HCT116 (cell line): ENCODE measurements at regions not wholly inside any gene's neighbourhood (a gene's known extent, or its start where the extent isn't known, plus 50 kb on each side); places are given as distances from the start of the nearest gene placed in this dataset.

Source experiments
- ATAC-seq: fragments of 200-7000 bp; cut with Tn5 transposase; 2 replicates; pipeline ENCODE4 v1.9.1; 2020; ENCODE audit warnings: mild to moderate bottlenecking, moderate library complexity
- BruUV-seq: library from RNA; stranded (reverse); fragments of 400-500 nt; replicated peaks from 2 replicates; lab custom pipeline; 2021; lab: Mats Ljungman, UMichigan
- CTCF ChIA-PET: fragments of 300-600 bp; sonication (Branson Sonifier 250); formaldehyde crosslinking; loops from one replicate; lab custom pipeline; 2021; ENCODE audit warnings: antibody characterized with exemption; lab: Charles Lee
- POLR2A ChIA-PET: fragments of 300-600, 350-600 bp; sonication (Branson Sonifier 250); formaldehyde crosslinking; loops from one replicate; lab custom pipeline; 2021; ENCODE audit warnings: antibody characterized with exemption; lab: Charles Lee
- RAD21 ChIA-PET, 2 experiments: fragments of 300-600 bp; sonication (Branson Sonifier 250); formaldehyde crosslinking; loops; one replicate each; lab custom pipeline; 2023; ENCODE audit warnings: low total read pairs in 2 of 2; ENCODE audit not compliant: uncharacterized antibody in 2 of 2, unreplicated experiment in 2 of 2, low non-redundant PET in 1 of 2; lab: Charles Lee
- DNase-seq: peaks from one replicate; pipeline ENCODE4 v3.0.0-alpha.2; 2010; ENCODE audit warnings: low read depth, low spot score
- H2AFZ ChIP-seq: fragments of 200-600 bp; shearing (Covaris generic), sonication (generic); 2 replicates; pipeline ENCODE4 v1.6.1; 2017; ENCODE audit warnings: low read depth, mixed run types, mixed read lengths, antibody characterized with exemption, low read length; ENCODE audit not compliant: poor library complexity, severe bottlenecking
- H3K27ac ChIP-seq: 2 replicates; pipeline ENCODE4 v1.5.1; 2012; ENCODE audit warnings: low read depth, low read length
- H3K27me3 ChIP-seq: fragments of 200-600 bp; sonication (generic); 2 replicates; pipeline ENCODE4 v1.6.1; 2016; ENCODE audit warnings: mixed run types, low read length, mixed read lengths; ENCODE audit not compliant: insufficient read depth
- H3K36me3 ChIP-seq, 2 experiments: fragments of 200-500 bp in 1 of 2; fragments of 200-600 bp in 1 of 2; sonication (Bioruptor generic) in 1 of 2; sonication (generic) in 1 of 2; 2 replicates each; pipeline versions ENCODE4 v1.5.1 to v1.6.1; 2014 to 2016; ENCODE audit warnings: low read length in 2 of 2, inconsistent platforms in 1 of 2, mixed read lengths in 1 of 2, mixed run types in 1 of 2; ENCODE audit not compliant: insufficient read depth in 2 of 2, control insufficient read depth in 1 of 2
- H3K4me1 ChIP-seq, 2 experiments: fragments of 200-600 bp in 1 of 2; sonication (generic) in 1 of 2; 2 replicates each; pipeline versions ENCODE4 v1.5.1 to v1.6.1; 2012 to 2017; ENCODE audit warnings: low read length in 2 of 2, inconsistent platforms in 1 of 2, mild to moderate bottlenecking in 1 of 2, mixed read lengths in 1 of 2, mixed run types in 1 of 2, moderate library complexity in 1 of 2; ENCODE audit not compliant: insufficient read depth in 2 of 2, control insufficient read depth in 1 of 2
- H3K4me2 ChIP-seq: fragments of 200-600 bp; sonication (generic); 2 replicates; pipeline ENCODE4 v1.6.1; 2017; ENCODE audit warnings: mixed run types, low read length, mixed read lengths
- H3K4me3 ChIP-seq, 2 experiments: fragments of 200-600 bp in 1 of 2; sonication (generic) in 1 of 2; replicated peaks in 1 of 2; 2 replicates each; pipeline ENCODE4 v1.5.1; 2011 to 2016; ENCODE audit warnings: low read length in 2 of 2, control low read depth in 1 of 2, low read depth in 1 of 2, mild to moderate bottlenecking in 1 of 2, mixed read lengths in 1 of 2, mixed run types in 1 of 2
- H3K79me2 ChIP-seq: fragments of 200-600 bp; sonication (generic); 2 replicates; pipeline ENCODE4 v1.6.1; 2017; ENCODE audit warnings: mild to moderate bottlenecking, mixed run types, low read length, moderate library complexity, mixed read lengths; ENCODE audit not compliant: insufficient read depth
- H3K9ac ChIP-seq: fragments of 200-600 bp; sonication (generic); 2 replicates; pipeline ENCODE4 v1.6.1; 2016; ENCODE audit warnings: low read length, mixed read lengths
- H3K9me2 ChIP-seq: fragments of 200-600 bp; sonication (generic), shearing (Covaris generic); 2 replicates; pipeline ENCODE4 v1.6.1; 2017; ENCODE audit warnings: mixed run types, mild to moderate bottlenecking, moderate library complexity; ENCODE audit not compliant: insufficient read depth
- H3K9me3 ChIP-seq, 2 experiments: fragments of 200-500 bp in 1 of 2; fragments of 200-600 bp in 1 of 2; sonication (Bioruptor generic) in 1 of 2; sonication (generic) in 1 of 2; 2 replicates each; pipeline ENCODE4 v1.6.1; 2014 to 2017; ENCODE audit warnings: low read length in 2 of 2, mixed read lengths in 2 of 2, inconsistent platforms in 1 of 2, low read depth in 1 of 2, mild to moderate bottlenecking in 1 of 2, mixed run types in 1 of 2, moderate library complexity in 1 of 2; ENCODE audit not compliant: control insufficient read depth in 1 of 2, insufficient read depth in 1 of 2
- H4K20me1 ChIP-seq: fragments of 200-600 bp; sonication (generic), shearing (Covaris generic); 2 replicates; pipeline ENCODE4 v1.6.1; 2017; ENCODE audit warnings: mixed run types, mild to moderate bottlenecking, moderate library complexity; ENCODE audit not compliant: insufficient read depth
- CBX3 ChIP-seq: IDR thresholded peaks from 2 replicates; pipeline ENCODE4 v1.6.1; 2012; ENCODE audit warnings: low read depth
- EGR1 ChIP-seq: IDR thresholded peaks from 2 replicates; pipeline ENCODE4 v1.6.1; 2012; ENCODE audit warnings: low read depth
- ELF1 ChIP-seq: IDR thresholded peaks from 2 replicates; pipeline ENCODE4 v1.6.1; 2012; ENCODE audit warnings: low read depth, borderline replicate concordance
- EZH2 ChIP-seq: fragments of 200-600 bp; sonication (generic); IDR thresholded peaks from 2 replicates; pipeline ENCODE4 v1.6.1; 2017; ENCODE audit warnings: antibody characterized with exemption, mixed run types
- FOSL1 ChIP-seq: IDR thresholded peaks from 2 replicates; pipeline ENCODE4 v1.6.1; 2012; ENCODE audit warnings: low read depth
- JUND ChIP-seq: IDR thresholded peaks from 2 replicates; pipeline ENCODE4 v1.6.1; 2012
- POLR2A ChIP-seq: IDR thresholded peaks from 2 replicates; pipeline ENCODE4 v1.7.0; 2011; ENCODE audit warnings: borderline replicate concordance; ENCODE audit not compliant: insufficient read depth, insufficient read length; ENCODE audit errors: extremely low read depth
- POLR2AphosphoS5 ChIP-seq: IDR thresholded peaks from 2 replicates; pipeline ENCODE4 v1.6.1; 2011; ENCODE audit warnings: mild to moderate bottlenecking, low read depth, low read length, moderate library complexity
- RAD21 ChIP-seq: IDR thresholded peaks from 2 replicates; pipeline ENCODE4 v1.6.1; 2012; ENCODE audit warnings: low read depth, mild to moderate bottlenecking
- REST ChIP-seq: IDR thresholded peaks from 2 replicates; pipeline ENCODE4 v1.6.1; 2012; ENCODE audit warnings: low read depth
- SIN3A ChIP-seq: IDR thresholded peaks from 2 replicates; pipeline ENCODE4 v1.6.1; 2012; ENCODE audit warnings: low read depth
- SP1 ChIP-seq: IDR thresholded peaks from 2 replicates; pipeline ENCODE4 v1.6.1; 2012; ENCODE audit warnings: low read depth
- TCF7L2 ChIP-seq: IDR thresholded peaks from 2 replicates; pipeline ENCODE4 v1.7.0; 2011; ENCODE audit warnings: borderline replicate concordance, inconsistent platforms; ENCODE audit not compliant: insufficient read depth, insufficient read length; ENCODE audit errors: extremely low read depth
- YY1 ChIP-seq: IDR thresholded peaks from 2 replicates; pipeline ENCODE4 v1.6.1; 2011; ENCODE audit warnings: low read length, low read depth, moderate library complexity, mild to moderate bottlenecking; ENCODE audit not compliant: insufficient replicate concordance; ENCODE audit errors: extremely low read depth
- ZFX ChIP-seq: fragments of 450-650 bp; IDR thresholded peaks from 2 replicates; pipeline ENCODE4 v1.6.1; 2017
- intact Hi-C: fragments of 100-400 bp; cut with micrococcal nuclease; formaldehyde crosslinking; loops from 2 replicates; pipeline ENCODE4 v1.10.0; 2022
- TF ChIP-seq, protein P1 (sequence below): IDR thresholded peaks from 2 replicates; pipeline ENCODE4 v1.6.1; 2011; ENCODE audit warnings: mild to moderate bottlenecking, low read length, moderate library complexity; ENCODE audit not compliant: insufficient replicate concordance; ENCODE audit errors: extremely low read depth

DNA sequence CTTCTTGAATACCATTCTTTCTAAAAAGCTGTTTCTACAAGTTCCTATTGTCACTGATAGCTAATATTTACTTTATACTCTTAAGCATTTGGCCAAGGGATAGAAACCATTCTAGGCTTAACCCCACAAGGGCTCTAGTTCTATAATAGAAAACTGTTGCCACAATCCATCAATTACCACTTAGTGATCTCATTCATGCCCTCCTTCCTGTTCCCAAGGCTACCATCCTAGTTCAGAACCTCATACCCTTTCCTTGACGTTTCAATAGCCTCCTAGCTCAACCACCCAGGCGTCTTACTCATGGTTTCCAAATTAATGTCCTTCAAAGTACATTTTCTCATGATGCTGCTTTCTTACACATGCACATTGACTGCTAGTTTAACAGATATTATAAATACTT lies 493.5 kb downstream of the NAV3 start:
- Histone ChIP-seq H3K4me3 (no peak overlapping the region), H3K4me2 (no peak overlapping the region), H3K9ac (no peak overlapping the region), H3K9me3 (no peaks in the 10 kb centered on the region), H3K9me2 (no peaks in the 10 kb centered on the region), H3K4me1 (no peaks in the 10 kb centered on the region), H2AFZ (no peak overlapping the region), H4K20me1 (no peaks in the 10 kb centered on the region), H3K27ac (no peak overlapping the region), H3K79me2 (no peaks in the 10 kb centered on the region), H3K27me3 (no peaks in the 10 kb centered on the region), H3K36me3 (no peaks in the 10 kb centered on the region)
- no peak for ATAC-seq
- BruUV-seq, result no TSS peak
- POLR2A ChIA-PET, result no interaction called here
- TF ChIP-seq EGR1 (no peak), SIN3A (no peak), REST (no peak), TCF7L2 (no peak), YY1 (no peak), RAD21 (no peak), FOSL1 (no peak)
- no peak for DNase-seq
- intact Hi-C loops, result no loop called here
- RAD21 ChIA-PET, result no interaction called here
- CTCF ChIA-PET, result no interaction called here

DNA sequence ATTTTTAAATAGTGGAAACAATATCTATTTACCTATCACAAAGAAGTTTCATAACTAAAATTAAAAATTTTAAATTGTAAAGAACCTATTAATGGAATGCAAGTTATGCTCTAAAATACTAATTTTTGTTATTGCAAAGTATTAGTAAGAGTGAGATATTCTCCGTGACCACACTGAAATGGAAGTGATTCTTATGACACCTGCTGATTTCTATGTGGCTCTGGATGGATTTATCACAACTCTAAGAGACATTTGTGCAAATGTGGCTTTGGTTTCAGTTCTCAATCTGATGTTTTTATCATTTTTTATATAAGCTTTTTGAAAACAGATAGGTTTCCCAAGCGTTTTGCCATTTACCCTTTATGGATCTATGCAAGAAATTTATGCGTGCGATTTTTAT lies 497.8 kb downstream of the NAV3 start:
- H3K27me3 ChIP-seq, result no peaks in the 10 kb centered on the region
- no peak overlapping the region for H3K27ac ChIP-seq
- RAD21 ChIA-PET, result no interaction called here
- H4K20me1 ChIP-seq, result no peaks in the 10 kb centered on the region
- H3K4me1 ChIP-seq, result no peaks in the 10 kb centered on the region
- no peak overlapping the region for H3K4me3 ChIP-seq
- H3K4me2 ChIP-seq, result no peak overlapping the region
- H3K9ac ChIP-seq, result no peak overlapping the region
- no peak overlapping the region for H2AFZ ChIP-seq
- H3K79me2 ChIP-seq, result no peaks in the 10 kb centered on the region
- DNase-seq, result no peak
- no peak for ATAC-seq
- no TSS peak for BruUV-seq
- no peaks in the 10 kb centered on the region for H3K9me2 ChIP-seq
- CTCF ChIA-PET, result no interaction called here
- no peaks in the 10 kb centered on the region for H3K36me3 ChIP-seq
- no peaks in the 10 kb centered on the region for H3K9me3 ChIP-seq
- intact Hi-C loops, result no loop called here
- POLR2A ChIA-PET, result no interaction called here
- TF ChIP-seq YY1 (no peak), EZH2 (no peak), ELF1 (no peak), POLR2AphosphoS5 (no peak), SIN3A (no peak), SP1 (no peak), CBX3 (no peak), POLR2A (no peak), ZFX (no peak), JUND (no peak), TCF7L2 (no peak)
- TF ChIP-seq, protein P1, sequence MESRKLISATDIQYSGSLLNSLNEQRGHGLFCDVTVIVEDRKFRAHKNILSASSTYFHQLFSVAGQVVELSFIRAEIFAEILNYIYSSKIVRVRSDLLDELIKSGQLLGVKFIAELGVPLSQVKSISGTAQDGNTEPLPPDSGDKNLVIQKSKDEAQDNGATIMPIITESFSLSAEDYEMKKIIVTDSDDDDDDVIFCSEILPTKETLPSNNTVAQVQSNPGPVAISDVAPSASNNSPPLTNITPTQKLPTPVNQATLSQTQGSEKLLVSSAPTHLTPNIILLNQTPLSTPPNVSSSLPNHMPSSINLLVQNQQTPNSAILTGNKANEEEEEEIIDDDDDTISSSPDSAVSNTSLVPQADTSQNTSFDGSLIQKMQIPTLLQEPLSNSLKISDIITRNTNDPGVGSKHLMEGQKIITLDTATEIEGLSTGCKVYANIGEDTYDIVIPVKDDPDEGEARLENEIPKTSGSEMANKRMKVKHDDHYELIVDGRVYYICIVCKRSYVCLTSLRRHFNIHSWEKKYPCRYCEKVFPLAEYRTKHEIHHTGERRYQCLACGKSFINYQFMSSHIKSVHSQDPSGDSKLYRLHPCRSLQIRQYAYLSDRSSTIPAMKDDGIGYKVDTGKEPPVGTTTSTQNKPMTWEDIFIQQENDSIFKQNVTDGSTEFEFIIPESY, result no peak
